ENCODE measurements at regions not wholly inside any gene's neighbourhood (a gene's known extent, or its start where the extent isn't known, plus 50 kb on each side); places are given as distances from the start of the nearest gene placed in this dataset.

DNA sequence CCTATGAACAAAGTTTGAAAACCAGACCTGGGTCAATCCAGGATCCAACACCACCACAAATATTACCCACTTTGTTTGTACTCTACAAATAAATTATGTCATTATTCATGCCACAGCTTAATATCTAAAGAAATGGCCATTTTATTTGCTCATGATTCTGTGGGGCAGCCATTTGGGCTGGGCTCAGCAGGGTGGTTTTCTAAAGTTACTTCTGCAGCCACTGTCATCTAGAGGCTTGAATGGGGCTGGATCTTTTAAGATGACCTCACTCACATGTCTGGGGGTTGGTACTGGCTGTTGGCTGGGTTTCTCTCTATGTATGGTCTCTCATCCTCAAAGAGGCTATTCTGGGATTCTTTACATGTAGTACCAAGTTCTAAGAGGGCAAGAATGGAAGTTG lies 96.2 kb downstream of the VCPKMT start:
- H3K4me3 ChIP-seq (ENCODE audit: low read depth, low read length) = no peak overlapping the region
- TF ChIP-seq, protein P1, sequence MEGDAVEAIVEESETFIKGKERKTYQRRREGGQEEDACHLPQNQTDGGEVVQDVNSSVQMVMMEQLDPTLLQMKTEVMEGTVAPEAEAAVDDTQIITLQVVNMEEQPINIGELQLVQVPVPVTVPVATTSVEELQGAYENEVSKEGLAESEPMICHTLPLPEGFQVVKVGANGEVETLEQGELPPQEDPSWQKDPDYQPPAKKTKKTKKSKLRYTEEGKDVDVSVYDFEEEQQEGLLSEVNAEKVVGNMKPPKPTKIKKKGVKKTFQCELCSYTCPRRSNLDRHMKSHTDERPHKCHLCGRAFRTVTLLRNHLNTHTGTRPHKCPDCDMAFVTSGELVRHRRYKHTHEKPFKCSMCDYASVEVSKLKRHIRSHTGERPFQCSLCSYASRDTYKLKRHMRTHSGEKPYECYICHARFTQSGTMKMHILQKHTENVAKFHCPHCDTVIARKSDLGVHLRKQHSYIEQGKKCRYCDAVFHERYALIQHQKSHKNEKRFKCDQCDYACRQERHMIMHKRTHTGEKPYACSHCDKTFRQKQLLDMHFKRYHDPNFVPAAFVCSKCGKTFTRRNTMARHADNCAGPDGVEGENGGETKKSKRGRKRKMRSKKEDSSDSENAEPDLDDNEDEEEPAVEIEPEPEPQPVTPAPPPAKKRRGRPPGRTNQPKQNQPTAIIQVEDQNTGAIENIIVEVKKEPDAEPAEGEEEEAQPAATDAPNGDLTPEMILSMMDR (IDR thresholded peaks at IDR 0.05; ENCODE audit: low read depth, low read length) = no peak

DNA sequence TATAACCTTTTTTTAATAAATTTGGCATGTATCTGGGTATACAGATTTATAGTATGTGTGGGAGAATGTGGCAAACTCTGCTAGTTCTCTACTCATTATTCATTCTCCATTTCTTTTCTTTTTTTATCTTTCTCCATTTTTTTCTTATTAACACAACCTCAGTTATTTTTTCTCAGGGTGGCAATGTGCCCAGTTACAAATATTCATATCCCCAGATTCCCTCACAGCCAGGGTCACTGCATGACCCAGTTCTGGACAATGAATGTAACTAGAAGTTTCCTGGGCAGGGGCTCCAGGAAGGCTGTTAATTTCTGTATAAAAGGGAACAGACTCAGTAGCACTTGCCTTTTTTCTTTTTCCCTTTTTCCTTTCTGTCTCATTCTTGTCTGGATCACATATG lies 95.6 kb downstream of the VCPKMT start:
- no peak overlapping the region for H3K4me3 ChIP-seq (ENCODE audit: low read depth, low read length)
- TF ChIP-seq, protein P1 (IDR thresholded peaks at IDR 0.05; ENCODE audit: low read depth, low read length) = no peak

DNA sequence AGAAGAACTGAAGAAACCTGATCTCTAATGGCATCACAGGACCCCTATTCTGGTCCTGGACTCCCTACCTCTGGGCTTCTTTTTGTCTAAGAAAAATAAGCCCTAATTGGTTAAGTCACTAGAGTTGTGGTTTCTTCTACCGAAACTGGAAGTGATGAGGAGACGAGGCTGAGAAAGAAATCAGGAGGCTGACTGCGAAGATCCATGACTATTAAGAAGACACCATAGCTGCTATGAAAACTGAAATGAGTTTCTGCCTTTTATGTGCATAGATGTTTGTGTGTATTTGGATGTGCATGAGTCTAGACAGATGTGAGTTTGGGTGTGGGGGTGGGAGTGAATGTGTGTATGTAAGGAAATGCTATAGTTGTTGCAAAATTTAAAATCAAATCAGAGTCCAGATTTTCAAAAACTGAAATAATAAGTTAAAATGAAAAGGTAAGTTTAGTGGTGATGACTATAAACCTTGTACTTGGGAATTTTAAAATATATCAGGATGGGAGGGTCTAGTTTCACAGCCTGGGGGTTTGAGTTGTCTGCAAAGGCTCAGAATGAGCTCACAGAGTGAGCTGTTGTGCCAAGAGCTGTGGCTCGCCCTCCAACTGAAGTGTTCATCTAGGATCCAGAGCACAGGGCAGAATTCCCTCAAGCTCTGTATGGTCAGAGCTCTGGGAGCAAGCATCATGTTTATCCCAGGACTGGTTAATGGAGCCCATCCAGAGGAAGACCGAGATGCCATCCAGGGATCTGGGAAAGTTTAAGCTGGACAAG lies 94.9 kb downstream of the VCPKMT start:
- TF ChIP-seq, protein P1 (IDR thresholded peaks at IDR 0.05; ENCODE audit: low read depth, low read length) = no peak
- no peak overlapping the region for H3K4me3 ChIP-seq (ENCODE audit: low read depth, low read length)

DNA sequence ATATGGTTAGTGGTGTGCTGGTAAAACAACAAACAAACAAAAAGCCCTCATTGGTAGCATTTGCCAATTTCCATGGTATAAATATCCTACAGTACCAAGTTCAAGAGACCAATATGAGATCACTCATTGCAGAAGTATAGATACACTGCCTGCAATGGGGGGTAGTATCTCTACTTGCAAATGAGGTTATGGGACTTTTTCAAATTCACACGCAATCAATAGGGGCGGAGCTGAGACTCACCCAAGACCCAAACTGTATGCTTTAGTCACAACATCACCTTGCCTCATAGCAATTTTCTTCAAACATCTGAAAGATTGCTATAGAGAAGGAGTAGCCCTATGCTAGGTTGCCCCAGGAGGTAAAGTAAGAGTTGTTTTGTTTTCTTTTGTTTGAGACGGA lies 93.7 kb downstream of the VCPKMT start:
- no peak overlapping the region for H3K4me3 ChIP-seq (ENCODE audit: low read depth, low read length)
- TF ChIP-seq, protein P1 (IDR thresholded peaks at IDR 0.05; ENCODE audit: low read depth, low read length) = no peak

DNA sequence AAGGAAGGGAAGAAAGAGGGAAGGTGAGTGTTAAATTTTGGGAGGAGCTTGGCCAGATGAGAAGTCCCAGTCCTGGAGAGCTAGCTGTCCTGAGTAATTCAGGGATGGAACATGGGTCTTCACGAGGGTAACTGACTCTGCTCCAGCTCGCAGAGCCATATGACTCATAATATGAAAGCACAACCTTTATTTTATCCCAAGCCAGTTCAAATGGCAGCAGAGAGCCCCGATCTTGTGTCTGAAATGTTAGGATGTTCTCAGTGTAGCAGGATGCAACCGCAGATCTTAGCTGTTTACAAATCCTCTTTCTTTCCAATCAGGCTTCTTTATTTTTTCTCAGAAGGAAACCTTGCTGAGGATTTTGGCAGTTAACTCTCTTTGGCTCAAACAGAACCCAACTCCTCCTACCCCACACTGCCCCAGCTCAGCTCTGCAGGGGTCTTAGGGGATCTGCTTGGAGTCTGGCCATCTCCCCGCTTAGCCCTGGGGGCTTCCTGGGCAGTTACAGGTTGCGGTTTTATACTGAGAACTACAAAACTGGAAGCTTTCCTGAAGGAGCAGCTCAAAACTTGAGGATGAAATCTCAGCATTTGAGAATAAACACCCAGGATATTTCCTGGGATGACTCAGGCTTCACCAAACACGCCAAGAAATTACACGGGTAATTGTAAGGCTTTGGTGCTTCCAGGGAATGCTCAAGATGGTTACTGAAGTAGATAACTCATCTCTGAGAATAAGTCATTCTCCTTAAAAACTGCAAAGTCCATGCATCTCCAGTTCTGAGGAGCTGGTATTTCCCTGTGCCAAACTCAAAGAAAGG lies 92.5 kb downstream of the VCPKMT start:
- H3K4me3 ChIP-seq (ENCODE audit: low read depth, low read length) = peak overlapping the region; percentile 47
- TF ChIP-seq, protein P1 (IDR thresholded peaks at IDR 0.05; ENCODE audit: low read depth, low read length) = no peak

DNA sequence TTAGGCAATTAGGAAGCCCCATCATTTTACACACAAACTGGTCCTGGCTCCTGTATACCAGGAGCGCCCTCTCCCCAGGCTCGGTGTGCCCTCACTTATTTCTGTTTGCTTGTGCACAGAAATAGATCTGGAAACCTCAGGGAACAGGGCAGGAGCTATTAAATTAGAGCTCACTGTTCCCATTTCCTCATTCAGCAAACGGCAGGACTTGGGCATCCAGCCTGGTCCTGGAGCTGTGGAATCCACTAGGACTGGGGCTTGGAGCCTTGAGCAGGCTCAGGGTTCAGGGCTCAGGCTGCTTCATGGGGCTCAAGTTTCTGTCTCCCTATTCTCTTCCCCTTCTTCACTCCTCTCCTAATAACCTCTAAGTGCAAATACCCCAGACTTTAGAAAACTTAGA lies 91.3 kb downstream of the VCPKMT start:
- H3K4me3 ChIP-seq (ENCODE audit: low read depth, low read length) = no peak overlapping the region
- TF ChIP-seq, protein P1 (IDR thresholded peaks at IDR 0.05; ENCODE audit: low read depth, low read length) = no peak

DNA sequence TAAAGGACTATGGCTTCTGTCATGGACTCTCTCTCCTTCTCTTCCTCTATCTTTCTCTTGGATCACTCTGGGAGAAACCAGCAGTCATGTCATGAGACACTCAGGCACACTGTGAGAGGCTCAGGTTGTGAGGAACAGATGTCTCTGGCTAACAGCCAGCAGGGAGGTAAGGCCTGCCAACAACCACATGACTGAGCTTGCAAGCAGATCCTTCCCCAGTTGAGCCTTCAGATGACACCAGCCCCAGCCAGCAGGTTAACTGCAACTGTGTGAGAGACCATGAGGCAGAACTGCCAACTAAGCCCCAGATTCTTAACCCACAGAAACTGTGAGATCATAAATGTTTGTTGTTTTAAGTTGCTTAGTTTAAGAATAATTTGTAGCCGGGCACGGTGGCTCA lies 90.6 kb downstream of the VCPKMT start:
- no peak overlapping the region for H3K4me3 ChIP-seq (ENCODE audit: low read depth, low read length)
- TF ChIP-seq, protein P1 (IDR thresholded peaks at IDR 0.05; ENCODE audit: low read depth, low read length) = no peak

Measured in WI38 (cell line).